Smooth muscle cell (in vitro differentiated cells): ENCODE measurements at regions not wholly inside any gene's neighbourhood (a gene's known extent, or its start where the extent isn't known, plus 50 kb on each side); places are given as distances from the start of the nearest gene placed in this dataset.
"Not testable (repeated sequence)": the region's sequence is repeated elsewhere in the genome, so short reads cannot be mapped to it uniquely, and the experiment has no call there.

Experiments
- DNase-seq: peaks from one replicate; lab custom pipeline; 2025; ENCODE audit not compliant: unreplicated experiment; lab: John Stamatoyannopoulos, UW
- H2AFZ ChIP-seq: fragments of 200-600 bp; sonication (generic); 2 replicates; pipeline ENCODE4 v1.6.0; 2016; ENCODE audit warnings: antibody characterized with exemption, low read depth, mild to moderate bottlenecking
- H3F3A ChIP-seq: fragments of 200-600 bp; sonication (generic); 2 replicates; pipeline ENCODE4 v1.6.0; 2017; ENCODE audit warnings: antibody characterized with exemption, low read depth
- H3K27ac ChIP-seq: fragments of 200-600 bp; sonication (generic); 2 replicates; pipeline ENCODE4 v1.5.1; 2016; ENCODE audit warnings: low read depth, mild to moderate bottlenecking
- H3K27me3 ChIP-seq: fragments of 200-600 bp; sonication (generic); 2 replicates; pipeline ENCODE4 v1.6.1; 2016; ENCODE audit warnings: low read depth, mild to moderate bottlenecking
- H3K36me3 ChIP-seq: fragments of 200-600 bp; sonication (generic); 2 replicates; pipeline ENCODE4 v1.5.1; 2016; ENCODE audit warnings: low read depth
- H3K4me1 ChIP-seq: fragments of 200-600 bp; sonication (generic); 2 replicates; pipeline ENCODE4 v1.5.1; 2016; ENCODE audit warnings: low read depth
- H3K4me2 ChIP-seq: fragments of 200-600 bp; sonication (generic); 2 replicates; pipeline ENCODE4 v1.6.0; 2016; ENCODE audit warnings: mild to moderate bottlenecking
- H3K4me3 ChIP-seq: fragments of 200-600 bp; sonication (generic); 2 replicates; pipeline ENCODE4 v1.5.1; 2016; ENCODE audit warnings: mild to moderate bottlenecking
- H3K79me2 ChIP-seq: fragments of 200-600 bp; sonication (generic); 2 replicates; pipeline ENCODE4 v1.6.0; 2016; ENCODE audit warnings: low read depth, mild to moderate bottlenecking
- H3K9ac ChIP-seq: fragments of 200-600 bp; sonication (generic); 2 replicates; pipeline ENCODE4 v1.6.0; 2016; ENCODE audit warnings: low read depth
- H3K9me3 ChIP-seq: fragments of 200-600 bp; sonication (generic); replicated peaks from 2 replicates; pipeline ENCODE4 v1.5.1; 2016; ENCODE audit warnings: low read depth
- H4K20me1 ChIP-seq: fragments of 200-600 bp; sonication (generic); 2 replicates; pipeline ENCODE4 v1.6.0; 2016; ENCODE audit warnings: low read depth
- WGBS: methylation state at CpG from one replicate; pipeline ENCODE4 v1.1.7; 2016; ENCODE audit warnings: low lambda C conversion rate; 5-methylcytosine and 5-hydroxymethylcytosine counted together

- WGBS: 91% methylated on average over 2 of the region's 3 CpGs
- not testable (repeated sequence) for H2AFZ ChIP-seq, H3K4me2 ChIP-seq, H3K27me3 ChIP-seq, H3K9ac ChIP-seq, H3K79me2 ChIP-seq, H3K4me3 ChIP-seq, H3K4me1 ChIP-seq, H3K9me3 ChIP-seq, DNase-seq, H3K27ac ChIP-seq, H3K36me3 ChIP-seq, H4K20me1 ChIP-seq, H3F3A ChIP-seq
These were observed 79.4 kb downstream of the SYT15B start for GRCh38 chr10:47683826-47684475.

GRCh38 chr10:47681638-47681990 is 81.8 kb downstream of the SYT15B start:
- not testable (repeated sequence) for H3K4me1 ChIP-seq, H3K27me3 ChIP-seq, H4K20me1 ChIP-seq, H3K9ac ChIP-seq, H3K4me3 ChIP-seq, H3K79me2 ChIP-seq, H2AFZ ChIP-seq, H3K4me2 ChIP-seq, H3K36me3 ChIP-seq, H3K27ac ChIP-seq, H3K9me3 ChIP-seq, H3F3A ChIP-seq, DNase-seq
- no CpG with 5 or more reads among the region's 6 CpGs for whole genome bisulfite sequencing

- not testable (repeated sequence) for H3K36me3 ChIP-seq, H3K4me1 ChIP-seq, H3F3A ChIP-seq, H2AFZ ChIP-seq, H3K79me2 ChIP-seq, H4K20me1 ChIP-seq, H3K27ac ChIP-seq, H3K4me2 ChIP-seq, DNase-seq, H3K27me3 ChIP-seq, H3K9me3 ChIP-seq, H3K4me3 ChIP-seq, H3K9ac ChIP-seq
- WGBS: 51% methylated on average over 3 of the region's 4 CpGs
These were observed 82.3 kb downstream of the SYT15B start for GRCh38 chr10:47680848-47681637.

- H3F3A ChIP-seq, DNase-seq: not testable (repeated sequence)
These were observed 87.3 kb downstream of the SYT15B start for GRCh38 chr10:47676102-47676501.

GRCh38 chr10:47675577-47675976 is 87.8 kb downstream of the SYT15B start:
- not testable (repeated sequence) for H3K9me3 ChIP-seq, H3K9ac ChIP-seq, H3K4me2 ChIP-seq, DNase-seq, H3F3A ChIP-seq, H3K27ac ChIP-seq, H2AFZ ChIP-seq, H3K4me1 ChIP-seq, H3K27me3 ChIP-seq, H3K79me2 ChIP-seq, H3K36me3 ChIP-seq, H3K4me3 ChIP-seq, H4K20me1 ChIP-seq

More at GRCh38 chr10:47676102-47676501, 87.3 kb downstream of the SYT15B start:
- H3K4me1 ChIP-seq, H4K20me1 ChIP-seq, H3K27me3 ChIP-seq, H3K9me3 ChIP-seq, H3K79me2 ChIP-seq, H3K9ac ChIP-seq, H3K36me3 ChIP-seq, H3K4me3 ChIP-seq, H2AFZ ChIP-seq, H3K4me2 ChIP-seq, H3K27ac ChIP-seq: not testable (repeated sequence)
- WGBS: 67% methylated on average over 1 of the region's 1 CpG

- not testable (repeated sequence) for H3K9ac ChIP-seq, H3F3A ChIP-seq, H3K4me1 ChIP-seq, H3K27me3 ChIP-seq, H3K9me3 ChIP-seq, H3K79me2 ChIP-seq, H2AFZ ChIP-seq, H3K27ac ChIP-seq, H3K36me3 ChIP-seq, H3K4me2 ChIP-seq, DNase-seq, H4K20me1 ChIP-seq, H3K4me3 ChIP-seq
- 100% methylated on average over 1 of the region's 1 CpG for WGBS
These were observed 90.3 kb downstream of the SYT15B start for GRCh38 chr10:47673128-47673527.

GRCh38 chr10:47670857-47671256 is 92.5 kb downstream of the SYT15B start:
- not testable (repeated sequence) for DNase-seq, H3K9me3 ChIP-seq, H3K4me3 ChIP-seq, H3K9ac ChIP-seq, H3K36me3 ChIP-seq, H3K4me1 ChIP-seq, H3F3A ChIP-seq, H3K27ac ChIP-seq, H4K20me1 ChIP-seq, H3K27me3 ChIP-seq, H3K4me2 ChIP-seq, H3K79me2 ChIP-seq, H2AFZ ChIP-seq
- WGBS: 96% methylated on average over 1 of the region's 2 CpGs

GRCh38 chr10:47661955-47662577 is 101.3 kb downstream of the SYT15B start:
- H3K4me1 ChIP-seq, H3K79me2 ChIP-seq, H3K4me2 ChIP-seq, H3K9me3 ChIP-seq, H3K27ac ChIP-seq, H3K9ac ChIP-seq, DNase-seq, H3K36me3 ChIP-seq, H3F3A ChIP-seq, H2AFZ ChIP-seq, H3K27me3 ChIP-seq, H3K4me3 ChIP-seq, H4K20me1 ChIP-seq: not testable (repeated sequence)
- WGBS: 89% methylated on average over 4 of the region's 8 CpGs
